Cortex of kidney (tissue), 1 donor: ENCODE measurements at regions not wholly inside any gene's neighbourhood (a gene's known extent, or its start where the extent isn't known, plus 50 kb on each side); places are given as distances from the start of the nearest gene placed in this dataset.

Experiments
- DNase-seq: peaks from one replicate; lab custom pipeline; 2025; lab: John Stamatoyannopoulos, UW

DNA sequence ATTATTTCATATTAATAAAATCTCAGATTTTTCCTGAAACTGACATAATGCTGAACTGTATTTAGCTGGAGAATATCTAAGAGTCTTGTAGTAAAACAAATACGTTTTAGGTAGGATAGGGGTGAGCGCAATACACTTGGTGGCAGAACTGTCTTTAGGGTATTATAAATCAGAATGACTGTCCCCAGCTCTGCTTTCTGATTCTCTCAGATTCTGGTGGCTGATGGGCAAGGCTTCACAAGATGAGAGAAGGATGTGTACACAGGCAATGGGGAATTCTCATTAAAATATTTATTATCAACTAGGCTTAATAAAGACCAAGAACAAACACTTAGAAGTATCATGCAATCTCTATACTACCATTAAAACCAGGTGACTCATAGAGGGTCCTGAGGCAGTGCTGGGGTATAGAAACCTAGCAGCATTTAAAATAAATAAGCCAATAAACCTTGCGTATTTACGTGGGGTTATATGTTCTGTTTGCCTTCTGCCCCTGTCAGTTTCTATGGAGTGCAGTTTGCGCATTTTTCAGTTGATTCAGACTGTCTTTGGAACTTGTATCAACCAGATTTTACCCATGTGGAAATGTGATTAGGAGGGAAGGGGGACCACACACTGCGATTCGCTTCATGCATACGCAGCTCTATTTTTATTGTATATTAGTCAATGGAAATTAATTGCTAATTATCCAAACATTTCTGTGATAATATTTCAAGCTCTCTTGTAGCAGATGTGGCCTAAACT, 1150.7 kb upstream of the WWC1 start:
- DNase-seq: no peak

GRCh38 chr5:167143716-167144115, 1147.7 kb upstream of the WWC1 start:
- DNase-seq: no peak

GRCh38 chr5:167145841-167146240, 1145.6 kb upstream of the WWC1 start:
- no peak for DNase-seq

DNA sequence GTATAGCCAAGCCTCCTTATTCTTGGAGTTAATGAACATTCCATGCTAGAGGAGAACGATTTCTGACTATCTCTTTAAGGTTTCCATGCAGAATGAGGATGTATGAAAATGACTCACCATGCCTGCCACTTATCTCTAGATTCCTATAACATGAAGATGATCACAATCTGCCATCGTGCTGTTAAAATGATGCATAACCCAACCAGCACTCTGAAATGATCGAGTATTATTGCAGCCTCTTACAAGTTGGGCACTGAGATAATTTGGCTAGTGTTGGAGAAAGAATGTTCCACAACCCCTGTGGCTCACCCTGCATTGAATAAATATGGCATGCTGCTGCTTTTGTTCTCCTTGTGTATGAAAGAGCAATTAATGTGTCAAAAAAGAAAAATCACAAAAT, 1143.6 kb upstream of the WWC1 start:
- no peak for DNase-seq

GRCh38 chr5:167150661-167151060, 1140.8 kb upstream of the WWC1 start:
- DNase-seq: no peak

DNA sequence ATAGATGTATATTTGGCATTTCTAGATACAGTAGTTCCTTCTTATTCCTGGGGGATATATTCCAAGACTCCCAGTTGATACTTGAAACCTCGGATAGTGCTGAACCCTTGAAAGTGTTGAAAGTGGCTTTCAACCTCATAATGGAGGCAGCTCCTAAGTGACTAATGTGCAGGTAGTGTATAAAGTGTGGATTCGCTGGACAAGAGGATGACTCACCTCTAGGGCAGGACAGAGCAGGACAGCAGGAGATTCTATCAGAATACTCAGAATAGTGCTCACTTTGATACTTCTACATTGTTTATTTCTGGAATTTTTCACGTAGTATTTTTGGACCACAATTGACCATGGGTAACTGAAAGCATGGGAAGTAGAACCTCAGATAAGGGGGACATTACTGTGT, 1138.9 kb upstream of the WWC1 start:
- no peak for DNase-seq

GRCh38 chr5:167155387-167156005, 1135.9 kb upstream of the WWC1 start:
- DNase-seq: no peak

DNA sequence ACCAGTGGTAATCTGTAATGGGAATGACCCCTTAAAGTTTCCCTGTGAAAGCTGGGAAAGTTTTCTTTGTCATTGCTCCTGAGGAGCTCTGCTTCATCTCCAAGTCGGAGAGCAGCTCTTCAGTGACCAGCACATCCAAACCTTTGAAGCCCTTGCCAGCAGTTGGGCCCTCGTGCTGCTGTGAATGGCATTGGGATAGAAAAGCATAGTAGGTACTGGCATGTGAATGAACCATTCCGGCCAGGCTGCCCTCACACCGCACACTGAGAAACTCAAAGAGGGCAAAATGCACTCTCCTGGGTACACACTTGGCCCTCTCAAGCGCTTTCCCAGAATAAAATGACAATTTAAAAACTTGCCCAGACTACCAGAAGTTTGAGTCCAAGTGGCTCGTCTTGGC, 1135.0 kb upstream of the WWC1 start:
- no peak for DNase-seq

GRCh38 chr5:167158588-167158987, 1132.9 kb upstream of the WWC1 start:
- DNase-seq: no peak

GRCh38 chr5:167160388-167160787, 1131.1 kb upstream of the WWC1 start:
- DNase-seq: no peak

DNA sequence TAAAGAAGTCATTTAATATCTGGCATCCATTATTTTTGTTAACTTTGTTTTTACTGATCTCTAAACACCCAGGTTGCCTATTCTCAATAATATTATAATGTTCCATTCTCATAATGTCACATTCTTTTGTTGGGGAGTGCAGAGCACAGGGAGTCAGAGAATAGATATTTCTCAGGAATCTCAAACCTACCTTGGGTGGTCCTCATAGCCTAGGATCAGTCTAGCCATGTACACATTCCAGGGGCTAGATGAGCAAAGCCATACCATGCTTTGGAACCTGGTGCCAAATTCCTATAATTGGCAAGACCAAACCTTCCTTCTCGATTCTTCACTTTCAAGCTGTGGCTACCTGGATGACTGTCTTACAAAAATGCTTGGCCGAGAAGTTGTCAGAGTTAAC, 1124.7 kb upstream of the WWC1 start:
- no peak for DNase-seq

DNA sequence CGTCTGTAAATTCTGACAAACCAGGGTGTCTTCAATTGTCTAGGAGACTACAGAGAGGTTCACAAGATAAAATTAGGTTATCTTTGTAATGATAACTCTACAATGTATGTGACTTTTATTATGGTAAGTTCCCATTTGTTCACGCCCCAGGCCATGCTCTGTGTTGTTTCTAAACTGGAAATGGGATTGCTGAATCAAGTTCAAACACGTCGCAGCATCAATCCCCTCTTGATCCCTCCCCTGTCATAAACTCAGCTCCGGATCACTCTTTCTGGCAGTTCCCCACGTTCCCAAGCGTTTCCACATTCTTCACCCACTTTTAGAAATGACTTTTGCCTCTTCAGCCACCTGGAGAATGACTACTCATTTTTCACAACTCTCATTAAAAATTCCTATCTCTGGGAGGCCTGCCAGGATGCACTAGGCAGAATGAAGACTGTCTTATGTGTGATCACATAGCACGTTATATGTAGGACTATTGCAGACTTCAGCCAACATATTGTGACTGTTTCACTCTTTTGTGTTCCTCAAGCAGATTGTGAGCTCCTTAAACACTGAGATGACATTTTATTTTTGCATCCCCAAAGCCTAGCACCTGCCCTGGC, 1124.2 kb upstream of the WWC1 start:
- DNase-seq: no peak

DNA sequence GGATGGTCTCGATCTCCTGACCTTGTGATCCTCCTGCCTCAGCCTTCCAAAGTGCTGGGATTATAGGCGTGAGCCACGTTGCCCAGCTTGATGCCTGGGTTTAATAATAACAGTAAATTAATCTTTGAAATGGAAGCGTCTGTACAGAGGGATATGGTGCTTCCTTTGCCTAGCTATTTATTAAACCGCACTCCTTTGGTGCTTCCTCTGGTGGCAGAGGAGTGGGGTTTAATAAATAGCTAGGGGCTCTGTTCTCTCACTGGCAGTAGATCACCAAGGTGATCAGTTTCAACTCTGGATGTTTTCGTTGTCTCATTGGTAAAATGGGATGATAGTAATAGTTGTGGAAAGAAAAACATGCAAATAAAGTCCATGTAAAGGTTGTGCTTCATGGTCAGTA, 1122.5 kb upstream of the WWC1 start:
- DNase-seq: no peak

DNA sequence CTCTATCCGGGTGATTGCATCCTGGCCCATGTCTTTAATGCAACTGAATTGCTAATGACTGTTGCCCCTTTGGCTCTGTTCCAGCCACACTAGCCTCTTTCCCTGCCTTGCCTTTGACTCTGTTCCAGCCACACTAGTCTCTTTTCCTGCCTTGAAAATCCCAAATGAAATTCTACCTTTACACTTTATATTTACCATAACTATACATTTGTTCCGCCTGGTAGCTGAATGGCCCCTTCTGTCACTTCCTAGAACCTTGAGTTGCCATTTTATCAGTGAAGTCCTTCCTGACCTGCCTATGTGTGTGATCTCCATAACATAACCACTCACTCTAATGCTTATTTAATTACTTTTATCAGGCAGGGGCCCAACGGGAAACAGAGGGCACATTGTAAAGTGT, 1120.4 kb upstream of the WWC1 start:
- DNase-seq: no peak

- no peak for DNase-seq
These were observed 1113.7 kb upstream of the WWC1 start for GRCh38 chr5:167177736-167178135.

DNA sequence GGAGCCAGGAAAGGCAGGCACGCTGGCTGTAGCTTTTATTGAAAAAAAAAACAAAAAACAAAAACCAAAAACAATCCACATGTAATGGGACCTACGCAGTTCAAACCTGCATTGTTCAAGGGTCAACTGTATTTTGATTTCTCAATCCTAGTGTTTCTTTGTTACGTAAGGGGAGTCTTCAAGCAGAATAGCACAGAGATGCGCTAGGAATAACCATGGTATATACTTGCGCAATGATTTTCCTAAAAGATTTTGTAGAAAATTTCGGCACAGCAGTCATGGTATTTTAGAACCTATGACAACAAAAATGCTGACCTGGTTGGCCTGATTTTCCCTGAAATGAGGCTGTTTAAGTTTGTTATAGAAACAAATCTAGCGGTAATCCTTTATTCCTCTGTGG, 1110.5 kb upstream of the WWC1 start:
- no peak for DNase-seq

GRCh38 chr5:167205881-167206280, 1085.6 kb upstream of the WWC1 start:
- DNase-seq: no peak

GRCh38 chr5:167207081-167207480, 1084.4 kb upstream of the WWC1 start:
- DNase-seq: no peak

DNA sequence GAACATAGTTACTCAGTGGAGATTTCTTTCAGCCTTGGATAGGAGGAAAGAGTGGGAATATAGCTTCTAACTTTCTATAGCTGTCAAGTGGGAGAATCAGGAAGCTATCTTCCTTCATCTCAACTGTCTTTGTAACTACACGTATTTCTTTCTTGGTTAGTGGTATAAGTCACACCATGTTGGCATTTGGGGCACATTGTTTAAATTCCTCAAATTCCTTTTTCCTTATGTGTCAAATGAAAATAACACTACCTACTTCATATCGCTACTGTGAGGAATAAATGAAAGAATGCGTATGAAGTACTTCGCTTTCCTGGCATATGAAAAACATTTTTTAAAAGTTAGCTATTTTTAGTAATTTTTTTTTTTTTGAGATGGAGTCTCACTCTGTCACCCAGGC, 1082.5 kb upstream of the WWC1 start:
- DNase-seq: no peak

DNA sequence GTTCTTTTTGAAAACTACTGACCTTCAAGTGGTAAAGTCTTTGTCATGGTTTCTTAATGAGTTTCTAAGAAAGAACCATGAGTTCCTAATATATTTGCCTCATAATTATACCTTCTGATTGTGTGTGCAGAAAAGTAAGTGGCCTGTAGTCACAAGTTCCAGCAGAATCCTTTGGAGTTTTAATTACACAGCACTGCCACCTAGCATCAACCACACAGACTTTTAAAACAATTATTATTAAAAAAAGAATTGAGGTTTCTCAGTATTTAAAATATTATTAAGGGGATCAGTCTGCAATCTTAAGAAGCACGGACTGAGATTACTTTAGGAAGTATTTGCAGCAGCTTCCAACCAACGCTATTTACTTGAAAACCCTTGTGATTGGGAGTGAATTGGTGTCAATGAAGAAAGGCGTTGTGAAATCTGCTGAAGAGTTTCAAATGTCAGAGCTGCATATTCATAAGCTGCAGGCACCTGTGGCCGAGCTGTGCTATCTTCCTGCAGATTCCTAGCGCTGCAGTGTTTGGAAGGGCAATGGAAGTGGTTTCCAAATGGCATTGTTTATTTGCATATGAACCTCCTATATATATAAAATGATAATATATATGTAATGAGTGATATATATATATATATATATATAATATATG, 1074.2 kb upstream of the WWC1 start:
- no peak for DNase-seq

- DNase-seq: no peak
These were observed 1072.1 kb upstream of the WWC1 start for GRCh38 chr5:167219298-167219697.

- DNase-seq: no peak
These were observed 1065.1 kb upstream of the WWC1 start for GRCh38 chr5:167226386-167226785.

DNA sequence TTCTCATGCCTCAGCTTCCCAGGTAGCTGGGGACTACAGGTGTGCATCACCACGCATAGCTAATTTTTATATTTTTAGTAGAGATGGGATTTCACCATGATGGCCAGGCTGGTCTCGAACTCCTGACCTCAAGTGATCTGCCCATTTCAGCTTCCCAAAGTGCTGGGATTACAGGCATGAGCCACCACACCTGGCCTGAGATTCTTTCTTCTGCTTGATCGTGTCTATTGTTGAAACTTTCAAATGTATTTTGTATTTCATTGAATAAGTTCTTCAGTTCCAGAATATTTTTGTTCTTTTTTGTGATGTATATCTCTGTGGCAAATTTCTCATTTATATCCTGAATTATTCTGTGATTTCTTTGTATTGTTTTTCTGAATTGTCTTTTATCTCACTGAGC, 1063.3 kb upstream of the WWC1 start:
- no peak for DNase-seq
